A673 (cell line): ENCODE measurements at regions not wholly inside any gene's neighbourhood (a gene's known extent, or its start where the extent isn't known, plus 50 kb on each side); places are given as distances from the start of the nearest gene placed in this dataset.

ENCODE experiments used
- BruUV-seq: library from RNA; stranded (reverse); fragments of 400-500 nt; replicated peaks from 2 replicates; lab custom pipeline; 2021; lab: Mats Ljungman, UMichigan
- CTCF ChIA-PET: fragments of 300-600 bp; sonication (Branson Sonifier 250); formaldehyde crosslinking; loops from one replicate; lab custom pipeline; 2022; ENCODE audit warnings: antibody characterized with exemption; lab: Charles Lee
- POLR2A ChIA-PET: fragments of 300-600 bp; sonication (Branson Sonifier 250); formaldehyde crosslinking; loops from one replicate; lab custom pipeline; 2022; ENCODE audit warnings: antibody characterized with exemption; ENCODE audit not compliant: low non-redundant PET; lab: Charles Lee
- DNase-seq: peaks from one replicate; pipeline ENCODE4 v3.0.0-alpha.2; 2015; ENCODE audit warnings: low spot score
- H3K27ac ChIP-seq: fragments of 200-600 bp; sonication (generic); 2 replicates; pipeline ENCODE4 v1.5.1; 2016; ENCODE audit warnings: mixed run types, low read depth, mild to moderate bottlenecking, mixed read lengths, antibody characterized with exemption, low read length; ENCODE audit not compliant: poor library complexity, severe bottlenecking
- H3K27me3 ChIP-seq: fragments of 200-600 bp; sonication (generic); replicated peaks from 2 replicates; pipeline ENCODE4 v1.6.1; 2017; ENCODE audit warnings: mixed run types, low read depth, mild to moderate bottlenecking, mixed read lengths, antibody characterized with exemption, low read length; ENCODE audit not compliant: insufficient read depth, poor library complexity
- H3K36me3 ChIP-seq: fragments of 200-600 bp; sonication (generic); 2 replicates; pipeline ENCODE4 v1.6.1; 2016; ENCODE audit warnings: mixed run types, mild to moderate bottlenecking, mixed read lengths, antibody characterized with exemption, low read length; ENCODE audit not compliant: insufficient read depth, poor library complexity, severe bottlenecking
- H3K4me1 ChIP-seq: fragments of 200-600 bp; sonication (generic); 2 replicates; pipeline ENCODE4 v1.6.1; 2017; ENCODE audit warnings: mixed run types, mild to moderate bottlenecking, mixed read lengths, antibody characterized with exemption, low read length; ENCODE audit not compliant: insufficient read depth, poor library complexity, severe bottlenecking
- H3K4me3 ChIP-seq: fragments of 200-600 bp; sonication (generic); 2 replicates; pipeline ENCODE4 v1.5.1; 2016; ENCODE audit warnings: low read depth, mixed run types, mild to moderate bottlenecking, mixed read lengths, low read length; ENCODE audit not compliant: poor library complexity, severe bottlenecking
- H3K9me3 ChIP-seq: fragments of 200-600 bp; sonication (generic); 2 replicates; pipeline ENCODE4 v1.6.1; 2016; ENCODE audit warnings: mixed run types, low read depth, mild to moderate bottlenecking, mixed read lengths, antibody characterized with exemption, low read length; ENCODE audit not compliant: poor library complexity, severe bottlenecking
- CTCF ChIP-seq: fragments of 300-800, 200-600 bp; sonication (generic); conservative IDR thresholded peaks from 2 replicates; pipeline ENCODE4 v1.5.1; 2017; ENCODE audit warnings: low read depth, mild to moderate bottlenecking, antibody characterized with exemption, low read length, moderate library complexity, mixed read lengths
- EZH2 ChIP-seq: fragments of 200-600 bp; sonication (generic); IDR thresholded peaks from 2 replicates; pipeline ENCODE4 v1.6.1; 2017; ENCODE audit warnings: borderline replicate concordance, low read depth, mild to moderate bottlenecking, mixed read lengths, antibody characterized with exemption, low read length; ENCODE audit not compliant: poor library complexity, severe bottlenecking
- intact Hi-C: fragments of 100-400 bp; cut with micrococcal nuclease; formaldehyde crosslinking; loops from one replicate; pipeline ENCODE4 v1.10.0; 2022; ENCODE audit not compliant: unreplicated experiment

- intact Hi-C loops, result no loop called here
- H3K4me1 ChIP-seq, result peaks cover 39% of the 10 kb centered on the region
- H3K9me3 ChIP-seq, result no peaks in the 10 kb centered on the region
- BruUV-seq, result no TSS peak
- ChIA-PET POLR2A (no interaction called here), CTCF (no interaction called here)
- H3K27ac ChIP-seq, result no peak overlapping the region
- TF ChIP-seq EZH2 (no peak), CTCF (no peak)
- no peaks in the 10 kb centered on the region for H3K27me3 ChIP-seq
- no peaks in the 10 kb centered on the region for H3K36me3 ChIP-seq
- no peak for DNase-seq
- no peak overlapping the region for H3K4me3 ChIP-seq
Observed at GRCh38 chr7:94142281-94142680, 138.1 kb upstream of the BET1 start.

- no peaks in the 10 kb centered on the region for H3K27me3 ChIP-seq
- DNase-seq, result peak; percentile 75
- ChIA-PET CTCF (no interaction called here), POLR2A (no interaction called here)
- H3K27ac ChIP-seq, result peak overlapping the region; percentile 4
- no peak overlapping the region for H3K4me3 ChIP-seq
- no peaks in the 10 kb centered on the region for H3K36me3 ChIP-seq
- H3K9me3 ChIP-seq, result no peaks in the 10 kb centered on the region
- intact Hi-C loops, result no loop called here
- BruUV-seq, result no TSS peak
- TF ChIP-seq EZH2 (no peak), CTCF (no peak)
- H3K4me1 ChIP-seq, result peaks cover 39% of the 10 kb centered on the region
Observed at GRCh38 chr7:94145602-94146001, 141.4 kb upstream of the BET1 start.

GRCh38 chr7:94146408-94146807, 142.3 kb upstream of the BET1 start:
- BruUV-seq, result no TSS peak
- Histone ChIP-seq H3K27ac (peak overlapping the region; percentile 4), H3K4me1 (peaks cover 39% of the 10 kb centered on the region), H3K27me3 (no peaks in the 10 kb centered on the region), H3K36me3 (no peaks in the 10 kb centered on the region), H3K9me3 (no peaks in the 10 kb centered on the region), H3K4me3 (no peak overlapping the region)
- ChIA-PET POLR2A (no interaction called here), CTCF (no interaction called here)
- no peak for DNase-seq
- no peak for TF ChIP-seq CTCF
- no peak for TF ChIP-seq EZH2
- intact Hi-C loops, result no loop called here
